HS-5 (cell line): ENCODE measurements at regions not wholly inside any gene's neighbourhood (a gene's known extent, or its start where the extent isn't known, plus 50 kb on each side); places are given as distances from the start of the nearest gene placed in this dataset.

Source experiments
- DNase-seq: peaks from one replicate; pipeline ENCODE4 v3.0.0-alpha.2; 2012; ENCODE audit warnings: low read depth

DNA sequence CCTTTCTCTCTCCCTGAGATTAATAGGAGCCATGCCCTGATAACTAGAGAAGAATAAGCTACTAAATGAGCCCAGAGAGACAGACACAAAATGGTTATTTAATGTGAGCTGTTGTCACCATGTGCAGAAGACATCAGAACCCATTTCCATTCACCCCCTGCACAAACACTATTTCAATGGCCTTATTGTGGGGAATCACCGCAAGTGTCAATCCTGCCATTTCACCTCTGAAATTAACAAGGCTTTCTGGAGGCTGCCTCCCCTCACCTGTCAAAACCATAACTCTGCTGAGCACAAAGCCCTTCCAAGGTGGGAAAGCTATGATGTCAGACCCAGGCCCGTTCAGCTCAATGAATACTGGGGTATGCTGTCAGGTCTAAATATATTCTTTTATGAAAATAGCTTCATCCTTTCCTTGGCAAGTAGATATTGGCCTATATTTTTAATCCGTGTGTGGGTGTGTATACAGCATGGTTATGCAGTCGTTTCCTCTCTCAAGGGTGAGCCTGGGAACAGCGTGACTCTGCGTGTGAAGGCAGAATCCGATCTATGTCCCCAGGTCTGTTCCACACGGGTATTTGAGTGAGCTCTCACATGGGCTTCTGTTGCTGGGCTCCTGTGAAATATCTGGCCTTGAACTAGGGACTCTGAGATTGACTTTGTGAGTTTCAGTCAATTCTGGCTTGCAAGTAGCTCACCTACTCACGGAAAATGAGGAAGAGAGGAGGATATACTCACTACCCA lies 266.3 kb downstream of the FBXW7 start:
- DNase-seq = no peak

DNA sequence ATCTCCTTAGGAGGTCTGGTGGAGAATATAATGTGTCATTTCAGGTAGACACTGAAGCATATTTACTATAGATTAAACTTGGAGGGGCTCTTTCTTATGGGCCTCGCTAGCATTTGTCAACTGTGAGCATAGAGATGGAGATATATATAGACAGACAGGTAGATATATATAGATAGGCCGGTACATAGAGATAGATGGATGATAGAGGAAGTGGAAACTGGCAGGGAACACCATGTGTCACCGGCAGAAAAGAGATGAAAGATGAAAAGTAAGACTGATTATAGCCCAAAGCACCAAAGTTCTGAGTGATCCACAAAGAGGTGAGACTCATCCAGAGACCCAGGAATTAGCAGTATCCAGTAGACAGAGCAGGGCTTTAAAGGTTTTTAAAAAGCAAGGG lies 268.1 kb downstream of the FBXW7 start:
- no peak for DNase-seq

GRCh38 chr4:152266831-152267480 lies 268.9 kb downstream of the FBXW7 start:
- DNase-seq = no peak

DNA sequence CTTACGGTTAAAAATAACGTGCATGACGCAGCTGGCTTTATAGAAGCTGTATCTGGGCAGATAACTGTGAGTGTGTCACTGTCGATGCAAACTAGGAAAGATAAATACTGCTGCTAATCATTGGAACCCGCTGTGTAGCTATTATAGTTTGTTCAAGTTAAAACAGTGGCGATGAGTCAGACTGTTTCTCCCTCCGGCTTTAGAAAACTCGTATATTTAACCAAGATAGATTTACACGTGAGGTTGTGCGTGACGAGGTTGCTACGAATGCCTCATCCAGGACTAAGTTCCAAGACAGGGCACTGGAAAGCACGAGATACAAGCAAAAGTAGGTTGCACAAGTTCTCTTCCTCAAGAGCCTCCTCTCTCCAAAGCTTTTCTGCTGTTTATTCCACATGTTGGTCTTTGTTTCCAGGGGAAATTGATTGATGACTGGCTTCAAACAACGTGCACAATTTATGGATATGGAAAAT lies 270.7 kb downstream of the FBXW7 start:
- no peak for DNase-seq

DNA sequence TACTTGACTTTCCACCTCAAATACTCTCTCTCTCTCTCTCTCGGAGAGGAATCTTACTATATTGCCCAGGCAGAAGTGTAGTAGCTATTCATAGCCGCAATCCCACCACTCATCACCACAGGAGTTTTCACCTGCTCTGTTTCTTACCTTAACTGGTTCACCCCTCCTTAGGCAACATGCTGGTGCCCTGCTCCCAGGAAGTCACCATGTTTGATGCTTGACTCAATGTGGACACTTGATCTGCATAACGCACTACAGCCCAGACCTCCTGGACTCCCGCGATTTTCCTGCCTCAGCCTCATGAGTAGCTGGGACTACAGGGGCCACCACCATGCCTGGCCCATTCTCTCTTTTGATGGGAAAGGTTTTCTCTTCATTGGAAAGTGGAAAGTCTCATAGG lies 271.8 kb downstream of the FBXW7 start:
- no peak for DNase-seq

DNA sequence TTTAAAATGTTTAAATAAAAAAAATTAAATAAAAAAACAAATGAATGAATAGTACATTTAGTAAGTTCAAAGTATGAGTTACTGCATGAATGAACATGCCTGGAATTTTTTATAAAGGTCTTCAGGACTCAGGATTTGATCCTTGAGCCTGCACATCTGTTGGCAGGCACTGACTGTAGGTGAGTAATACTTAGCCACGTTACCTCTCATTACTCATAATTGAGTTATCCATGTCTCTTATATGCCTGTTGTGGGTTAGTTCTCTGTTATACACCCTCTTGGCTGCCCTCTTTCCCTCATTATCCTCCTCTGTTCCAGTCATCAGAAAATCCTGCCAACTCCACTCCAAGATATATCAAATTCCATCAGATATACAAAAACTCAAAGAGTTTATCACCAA lies 276.0 kb downstream of the FBXW7 start:
- DNase-seq = peak; percentile 82

DNA sequence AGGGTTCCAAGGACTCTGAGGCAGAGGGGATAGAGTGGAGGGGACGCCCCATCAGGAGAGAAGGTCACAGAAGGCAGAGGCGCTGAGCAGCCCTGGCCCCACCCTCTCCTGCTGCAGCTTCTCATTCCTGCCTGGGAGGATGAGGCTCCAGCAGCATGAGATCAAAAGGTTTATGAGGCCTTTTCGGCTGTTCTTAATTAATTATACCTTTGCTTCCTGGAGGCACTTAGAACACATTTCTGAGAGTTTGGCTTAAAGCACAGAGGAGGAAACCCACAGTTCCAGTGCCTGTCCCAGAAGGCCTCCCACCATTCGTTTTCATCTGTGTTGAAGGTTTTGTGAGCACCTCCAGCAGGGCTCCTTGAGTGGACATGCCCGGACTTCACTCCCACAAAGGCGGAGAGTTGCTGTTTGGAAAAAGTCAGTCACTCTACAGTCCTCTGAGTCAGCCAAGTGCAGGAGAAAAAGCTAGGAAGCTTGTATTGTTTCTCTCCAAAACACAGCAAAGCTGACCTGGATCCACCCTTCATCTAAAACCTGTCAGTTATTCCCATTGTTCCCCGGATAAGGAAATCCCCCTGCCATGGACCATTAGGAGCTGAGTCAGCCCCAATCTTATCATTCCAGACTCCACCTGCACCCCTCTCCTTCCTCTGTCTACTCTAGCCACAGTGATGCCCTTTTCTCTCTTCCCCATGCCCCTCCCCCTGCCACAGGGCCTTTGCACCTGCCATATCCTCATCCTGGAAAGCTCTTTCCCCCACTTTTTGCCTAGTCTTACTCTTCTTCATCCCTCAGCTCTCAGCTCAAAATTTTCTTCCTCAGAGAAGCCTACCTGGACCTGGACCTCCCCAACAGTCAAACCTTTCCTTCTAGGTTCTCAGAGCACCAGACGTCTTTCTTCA lies 276.8 kb downstream of the FBXW7 start:
- no peak for DNase-seq

- DNase-seq = no peak
These were observed 277.5 kb downstream of the FBXW7 start for GRCh38 chr4:152258391-152258790.

DNA sequence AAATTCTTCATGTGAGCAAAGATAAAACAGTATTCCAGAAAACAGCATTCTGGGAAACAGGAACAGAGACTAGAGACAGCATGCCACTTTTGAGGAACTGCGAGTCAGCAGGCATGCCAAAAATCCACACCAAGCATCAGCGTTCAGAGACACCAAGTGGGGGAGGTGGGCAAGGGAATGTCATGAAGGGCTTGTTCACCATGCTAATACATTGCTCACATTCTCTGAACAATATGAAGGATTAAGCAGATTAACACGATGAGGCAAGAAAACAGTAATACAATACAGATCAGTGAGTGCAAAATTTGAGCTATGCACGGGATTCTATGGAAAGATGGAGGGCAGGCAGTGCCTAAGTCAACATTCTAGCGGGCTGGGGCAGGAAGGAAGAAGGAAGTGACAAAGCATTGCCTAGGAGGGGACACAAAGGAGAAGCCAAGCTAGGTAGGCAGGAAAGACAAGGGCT lies 278.3 kb downstream of the FBXW7 start:
- peak; percentile 58 for DNase-seq

DNA sequence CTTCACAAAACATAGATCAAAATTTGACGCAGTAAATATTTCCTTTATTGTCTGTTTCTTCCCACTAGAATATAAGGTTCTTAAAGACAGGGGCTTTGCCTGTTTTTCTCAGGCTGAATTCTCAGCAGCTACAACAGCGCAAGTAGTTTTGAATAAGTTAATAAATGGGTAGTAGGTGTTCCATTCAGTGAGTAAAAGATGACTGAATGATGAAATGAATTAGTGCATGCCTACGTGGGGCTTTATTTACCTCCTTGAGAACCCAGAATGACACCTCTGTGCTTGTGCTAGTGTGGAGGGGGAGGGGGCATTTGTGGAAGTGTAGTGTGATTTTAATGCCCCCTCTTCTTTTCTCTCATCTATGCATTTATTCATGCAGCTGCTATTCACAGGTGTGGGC lies 278.9 kb downstream of the FBXW7 start:
- DNase-seq = no peak

DNA sequence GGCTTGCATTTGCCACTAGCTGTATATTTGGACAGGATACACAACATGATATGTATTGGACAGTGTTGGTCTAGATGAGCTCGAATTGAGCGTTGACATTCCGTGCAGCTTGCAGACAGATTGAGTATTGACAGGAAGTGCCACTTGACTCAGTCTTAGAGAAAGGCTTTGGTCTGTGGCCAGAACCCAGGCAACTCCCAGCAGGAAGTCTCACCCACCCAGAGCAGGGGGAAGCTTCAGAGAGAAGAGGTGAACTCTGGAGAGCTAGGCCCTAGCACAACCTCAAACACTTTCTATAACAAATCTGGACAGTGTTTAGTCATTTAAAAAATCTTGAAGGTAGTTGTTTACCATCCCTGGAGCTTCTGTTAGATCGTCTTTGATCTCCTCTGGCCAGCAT lies 280.5 kb downstream of the FBXW7 start:
- DNase-seq = peak; percentile 18

DNA sequence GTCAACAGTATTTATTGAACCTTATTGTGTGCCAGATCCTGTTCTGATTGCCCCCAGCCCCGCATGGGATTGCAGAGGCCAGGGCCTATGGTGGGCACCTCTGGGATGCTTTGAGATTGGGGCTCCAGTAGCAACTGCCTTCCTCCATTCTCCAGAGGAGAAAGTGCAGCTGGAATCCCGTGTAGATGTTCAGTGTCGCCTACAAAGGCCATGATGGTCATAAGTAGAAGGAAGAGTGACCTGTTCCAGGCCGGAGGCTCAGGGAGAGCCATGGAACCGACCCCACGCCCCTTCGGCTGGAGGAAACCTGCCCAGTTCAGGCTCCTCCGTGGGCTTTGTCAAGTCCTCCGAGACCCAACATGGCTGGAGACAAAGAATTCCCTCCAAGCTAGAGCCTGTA lies 287.5 kb downstream of the FBXW7 start:
- no peak for DNase-seq

GRCh38 chr4:152247271-152247975 lies 288.5 kb downstream of the FBXW7 start:
- DNase-seq = no peak

GRCh38 chr4:152246659-152247058 lies 289.2 kb downstream of the FBXW7 start:
- no peak for DNase-seq

GRCh38 chr4:152245680-152246079 lies 290.2 kb downstream of the FBXW7 start:
- DNase-seq = no peak

- DNase-seq = no peak
These were observed 291.2 kb downstream of the FBXW7 start for GRCh38 chr4:152244659-152245058.

- DNase-seq = no peak
These were observed 291.8 kb downstream of the FBXW7 start for GRCh38 chr4:152243896-152244595.

GRCh38 chr4:152243206-152243605 lies 292.7 kb downstream of the FBXW7 start:
- no peak for DNase-seq

DNA sequence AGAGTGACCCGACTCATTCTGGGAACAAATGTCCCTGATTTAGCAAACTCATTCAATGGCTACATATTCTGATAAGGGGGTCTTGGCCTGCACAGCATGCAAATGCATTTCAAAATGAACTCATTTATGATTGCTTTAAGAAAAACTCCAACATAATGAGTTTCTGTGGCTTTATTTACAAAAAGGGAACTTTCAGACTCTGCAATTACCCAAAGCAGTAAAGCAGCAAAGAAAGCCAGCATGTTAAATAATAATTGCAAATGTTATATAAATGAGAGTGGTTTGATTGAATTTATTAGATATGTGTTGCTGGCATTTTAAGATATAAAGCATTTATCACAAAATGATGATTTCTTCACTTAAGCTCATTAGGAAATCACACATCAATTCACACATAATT lies 295.7 kb downstream of the FBXW7 start:
- no peak for DNase-seq

GRCh38 chr4:152239216-152239615 lies 296.7 kb downstream of the FBXW7 start:
- no peak for DNase-seq

DNA sequence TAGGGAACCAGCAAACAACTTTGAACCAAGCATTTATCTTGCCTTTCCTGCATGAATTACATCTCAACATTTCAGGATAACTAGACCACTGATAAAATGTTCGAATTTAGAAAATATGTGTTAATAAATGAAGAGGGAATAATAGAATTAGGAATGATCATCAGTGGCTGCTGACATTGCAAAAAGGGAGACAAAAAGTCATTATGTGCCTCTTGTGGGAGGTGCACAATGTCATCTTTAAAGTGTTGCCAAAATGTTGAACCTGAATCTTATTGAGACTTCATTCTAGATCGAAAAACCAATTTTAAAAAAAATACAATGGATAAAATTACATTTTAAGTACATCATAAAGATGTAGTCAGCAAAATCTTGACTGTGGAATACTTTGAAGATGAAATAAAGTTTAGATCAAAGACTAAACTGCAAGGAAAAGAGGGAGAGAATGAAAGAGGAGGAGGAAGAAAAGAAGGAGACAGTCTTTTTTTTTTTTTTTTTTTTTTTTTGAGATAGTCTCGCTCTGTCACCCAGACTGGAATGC lies 299.3 kb downstream of the FBXW7 start:
- no peak for DNase-seq
